Umbilical cord (tissue), 1 donor: ENCODE measurements at regions not wholly inside any gene's neighbourhood (a gene's known extent, or its start where the extent isn't known, plus 50 kb on each side); places are given as distances from the start of the nearest gene placed in this dataset.
"Not testable (repeated sequence)": the region's sequence is repeated elsewhere in the genome, so short reads cannot be mapped to it uniquely, and the experiment has no call there.

Experiments
- DNase-seq: peaks from one replicate; pipeline ENCODE4 v3.0.0-alpha.2; 2015; ENCODE audit warnings: low spot score

- peak; percentile 3 for DNase-seq
These were observed 55.0 kb upstream of the PAK3 start for GRCh38 chrX:111041018-111041462.

- DNase-seq: no peak
These were observed 55.5 kb upstream of the PAK3 start for GRCh38 chrX:111040377-111041017.

- no peak for DNase-seq
These were observed 56.4 kb upstream of the PAK3 start for GRCh38 chrX:111039606-111040005.

GRCh38 chrX:111035991-111036390, 60.0 kb upstream of the PAK3 start:
- no peak for DNase-seq

- no peak for DNase-seq
These were observed 60.7 kb upstream of the PAK3 start for GRCh38 chrX:111035256-111035655.

- not testable (repeated sequence) for DNase-seq
These were observed 73.0 kb upstream of the PAK3 start for GRCh38 chrX:111022998-111023397.

- no peak for DNase-seq
These were observed 75.7 kb upstream of the PAK3 start for GRCh38 chrX:111020283-111020682.

- DNase-seq: no peak
These were observed 82.1 kb upstream of the PAK3 start for GRCh38 chrX:111013778-111014455.

GRCh38 chrX:111010111-111010510, 85.9 kb upstream of the PAK3 start:
- no peak for DNase-seq

- DNase-seq: no peak
These were observed 86.7 kb upstream of the PAK3 start for GRCh38 chrX:111009256-111009655.

GRCh38 chrX:111008126-111008525, 87.9 kb upstream of the PAK3 start:
- DNase-seq: no peak

- DNase-seq: no peak
These were observed 88.8 kb upstream of the PAK3 start for GRCh38 chrX:111007238-111007637.

GRCh38 chrX:111006116-111006515, 89.9 kb upstream of the PAK3 start:
- DNase-seq: no peak

GRCh38 chrX:111005166-111005565, 90.8 kb upstream of the PAK3 start:
- no peak for DNase-seq

- no peak for DNase-seq
These were observed 92.9 kb upstream of the PAK3 start for GRCh38 chrX:111003118-111003517.

GRCh38 chrX:110992611-110993010, 103.4 kb upstream of the PAK3 start:
- no peak for DNase-seq

GRCh38 chrX:110989869-110990268, 106.1 kb upstream of the PAK3 start:
- no peak for DNase-seq

GRCh38 chrX:110989447-110989846, 106.5 kb upstream of the PAK3 start:
- no peak for DNase-seq

- no peak for DNase-seq
These were observed 108.7 kb upstream of the PAK3 start for GRCh38 chrX:110987292-110987691.

GRCh38 chrX:110985470-110985869, 110.5 kb upstream of the PAK3 start:
- DNase-seq: no peak

GRCh38 chrX:110983024-110983423, 113.0 kb upstream of the PAK3 start:
- DNase-seq: no peak

GRCh38 chrX:110966839-110967238, 129.2 kb upstream of the PAK3 start:
- DNase-seq: no peak

GRCh38 chrX:110966091-110966454, 129.9 kb upstream of the PAK3 start:
- DNase-seq: no peak
